ENCODE measurements at regions not wholly inside any gene's neighbourhood (a gene's known extent, or its start where the extent isn't known, plus 50 kb on each side); places are given as distances from the start of the nearest gene placed in this dataset.

GRCh38 chr13:91151921-91152320 lies 195.6 kb upstream of the MIR17HG start:
- ATAC-seq (no peak), DNase-seq (ENCODE audit: low spot score) (no peak)
- no peaks in the 10 kb centered on the region for H3K9me2 ChIP-seq (ENCODE audit: insufficient read depth)
- Mint-ChIP-seq H3K4me1 (peaks cover 33% of the 10 kb centered on the region), H3K4me3 (no peak overlapping the region), H3K9me3 (no peaks in the 10 kb centered on the region; the same call in 2 of the 3 replicates), H3K27ac (0 out of 2 replicates have a peak overlapping the region, but pooled peaks have one; percentile 16), H3K36me3 (ENCODE audit: low read depth) (no peaks in the 10 kb centered on the region), H3K27me3 (ENCODE audit: insufficient read depth, low read depth, poor library complexity) (no peaks in the 10 kb centered on the region)
- no peaks in the 10 kb centered on the region for H3K79me2 ChIP-seq (replicated peaks; ENCODE audit: insufficient read depth)
- no peaks in the 10 kb centered on the region for H4K20me1 ChIP-seq (replicated peaks; ENCODE audit: insufficient read depth)
- no peaks in the 10 kb centered on the region for H3F3A ChIP-seq (replicated peaks; ENCODE audit: low read depth)
- TF ChIP-seq CTCF (conservative IDR thresholded peaks at IDR 0.05; ENCODE audit: low read depth in 2 of 2) = no peak
- TF ChIP-seq ZNF114 (CRISPR knock-in tag; IDR thresholded peaks at IDR 0.05) = no peak
- no peak for TF ChIP-seq JUNB (IDR thresholded peaks at IDR 0.05; ENCODE audit: unreplicated experiment)
- no peak for TF ChIP-seq ZNF331 (CRISPR knock-in tag; IDR thresholded peaks at IDR 0.05; ENCODE audit: low read depth)
- no peak for TF ChIP-seq EZH2phosphoT487 (IDR thresholded peaks at IDR 0.05; ENCODE audit: unreplicated experiment)
- TF ChIP-seq POLR2AphosphoS5 (IDR thresholded peaks at IDR 0.05; ENCODE audit: low read depth) = no peak
- no peak for TF ChIP-seq ZNF462 (CRISPR knock-in tag; IDR thresholded peaks at IDR 0.05)
- TF ChIP-seq ETS1 (IDR thresholded peaks at IDR 0.05) = no peak
- no peak overlapping the region for H2AFZ ChIP-seq
- no peaks in the 10 kb centered on the region for H3K27me3 ChIP-seq (ENCODE audit: insufficient read depth)
- H3K27ac ChIP-seq (ENCODE audit: low read depth) = no peak overlapping the region
- H3K36me3 ChIP-seq (ENCODE audit: insufficient read depth) = no peaks in the 10 kb centered on the region
- H3K4me2 ChIP-seq = no peak overlapping the region
- no peak overlapping the region for H3K4me3 ChIP-seq
- peaks cover 21% of the 10 kb centered on the region for H3K4me1 ChIP-seq (ENCODE audit: insufficient read depth)

Data from GM23338 (cell line).